SU-DHL-6 (cell line): ENCODE measurements at regions not wholly inside any gene's neighbourhood (a gene's known extent, or its start where the extent isn't known, plus 50 kb on each side); places are given as distances from the start of the nearest gene placed in this dataset.

Experiments
- H2AFZ ChIP-seq: fragments of 200-600 bp; sonication (generic); 2 replicates; pipeline ENCODE4 v1.6.1; 2014; ENCODE audit warnings: low read depth, mild to moderate bottlenecking, moderate library complexity, mixed read lengths, antibody characterized with exemption, low read length; ENCODE audit not compliant: severe bottlenecking
- H3F3A ChIP-seq: fragments of 200-600 bp; shearing (Covaris generic); 2 replicates; pipeline ENCODE4 v1.6.0; 2016; ENCODE audit warnings: antibody characterized with exemption, mild to moderate bottlenecking; ENCODE audit not compliant: insufficient read depth
- H3K27ac ChIP-seq: fragments of 200-600 bp; sonication (generic); 2 replicates; pipeline ENCODE4 v1.5.1; 2016; ENCODE audit warnings: low read depth, mild to moderate bottlenecking, low read length, moderate library complexity, mixed read lengths
- H3K27me3 ChIP-seq: fragments of 200-600 bp; sonication (generic), shearing (Covaris generic); 2 replicates; pipeline ENCODE4 v1.6.0; 2014; ENCODE audit warnings: mild to moderate bottlenecking, low read length
- H3K36me3 ChIP-seq: fragments of 200-600 bp; sonication (generic); 2 replicates; pipeline ENCODE4 v1.6.1; 2014; ENCODE audit warnings: mild to moderate bottlenecking, low read length, mixed read lengths
- H3K4me2 ChIP-seq: fragments of 300-600, 200-600 bp; shearing (Covaris generic), sonication (generic); 2 replicates; pipeline ENCODE4 v1.6.0; 2014; ENCODE audit warnings: low read length, low read depth, mild to moderate bottlenecking; ENCODE audit not compliant: poor library complexity, severe bottlenecking
- H3K4me3 ChIP-seq: fragments of 200-600 bp; sonication (generic); 2 replicates; pipeline ENCODE4 v1.5.1; 2014; ENCODE audit warnings: antibody characterized with exemption, low read length, mild to moderate bottlenecking, mixed read lengths; ENCODE audit not compliant: insufficient read depth, poor library complexity, severe bottlenecking
- H3K79me2 ChIP-seq: fragments of 200-600 bp; sonication (generic); 2 replicates; pipeline ENCODE4 v1.6.1; 2014; ENCODE audit warnings: mild to moderate bottlenecking, low read length, moderate library complexity; ENCODE audit not compliant: insufficient read depth
- H3K9ac ChIP-seq: fragments of 200-600 bp; sonication (generic); 2 replicates; pipeline ENCODE4 v1.7.0; 2014; ENCODE audit warnings: mild to moderate bottlenecking, low read length
- H3K9me2 ChIP-seq: fragments of 200-600 bp; sonication (generic); replicated peaks from 2 replicates; pipeline ENCODE4 v1.6.1; 2014; ENCODE audit warnings: low read length; ENCODE audit not compliant: insufficient read depth
- H3K9me3 ChIP-seq: fragments of 200-600 bp; sonication (generic); 2 replicates; pipeline ENCODE4 v1.6.1; 2014; ENCODE audit warnings: low read length, mixed read lengths; ENCODE audit not compliant: insufficient read depth
- H4K20me1 ChIP-seq: fragments of 200-600 bp; sonication (generic); 2 replicates; pipeline ENCODE4 v1.6.1; 2014; ENCODE audit warnings: low read depth, mild to moderate bottlenecking, antibody characterized with exemption, low read length, moderate library complexity, mixed read lengths
- CTCF ChIP-seq: fragments of 200-600 bp; sonication (generic); IDR thresholded peaks from one replicate; pipeline ENCODE4 v1.5.1; 2017; ENCODE audit warnings: antibody characterized with exemption, mild to moderate bottlenecking, low read length, moderate library complexity; ENCODE audit not compliant: insufficient read depth, poor library complexity, severe bottlenecking
- EZH2phosphoT487 ChIP-seq: fragments of 200-600 bp; sonication (generic), shearing (Covaris generic); conservative IDR thresholded peaks from 2 replicates; pipeline ENCODE4 v1.6.1; 2018; ENCODE audit warnings: mild to moderate bottlenecking, antibody characterized with exemption, low read length, moderate library complexity, mixed read lengths

- no peak overlapping the region for H3K4me3 ChIP-seq
- H3K4me2 ChIP-seq, result no peak overlapping the region
- no peak for TF ChIP-seq EZH2phosphoT487
- no peak for TF ChIP-seq CTCF
- no peaks in the 10 kb centered on the region for H3K36me3 ChIP-seq
- H3K9me3 ChIP-seq, result no peaks in the 10 kb centered on the region
- H4K20me1 ChIP-seq, result no peaks in the 10 kb centered on the region
- H3F3A ChIP-seq, result no peaks in the 10 kb centered on the region
- no peaks in the 10 kb centered on the region for H3K9me2 ChIP-seq
- no peaks in the 10 kb centered on the region for H3K27me3 ChIP-seq
- H3K27ac ChIP-seq, result no peak overlapping the region
- no peaks in the 10 kb centered on the region for H3K79me2 ChIP-seq
- no peak overlapping the region for H2AFZ ChIP-seq
- no peak overlapping the region for H3K9ac ChIP-seq
Measured at GRCh38 chr16:35909351-35909954, 2450.0 kb downstream of the TP53TG3F start.

- H3K27ac ChIP-seq, result no peak overlapping the region
- no peak overlapping the region for H3K4me3 ChIP-seq
- H3F3A ChIP-seq, result no peaks in the 10 kb centered on the region
- no peaks in the 10 kb centered on the region for H3K9me3 ChIP-seq
- no peaks in the 10 kb centered on the region for H3K9me2 ChIP-seq
- no peaks in the 10 kb centered on the region for H3K36me3 ChIP-seq
- no peak for TF ChIP-seq CTCF
- TF ChIP-seq EZH2phosphoT487, result no peak
- H4K20me1 ChIP-seq, result no peaks in the 10 kb centered on the region
- H3K27me3 ChIP-seq, result no peaks in the 10 kb centered on the region
- H3K79me2 ChIP-seq, result no peaks in the 10 kb centered on the region
- H3K9ac ChIP-seq, result no peak overlapping the region
- peak overlapping the region; percentile 59 for H2AFZ ChIP-seq
- no peak overlapping the region for H3K4me2 ChIP-seq
Measured at GRCh38 chr16:35910409-35910808, 2451.0 kb downstream of the TP53TG3F start.

- H3K9me2 ChIP-seq, result no peaks in the 10 kb centered on the region
- no peak overlapping the region for H3K4me3 ChIP-seq
- H4K20me1 ChIP-seq, result no peaks in the 10 kb centered on the region
- H3K36me3 ChIP-seq, result no peaks in the 10 kb centered on the region
- H3K79me2 ChIP-seq, result no peaks in the 10 kb centered on the region
- no peaks in the 10 kb centered on the region for H3F3A ChIP-seq
- no peak overlapping the region for H3K27ac ChIP-seq
- H2AFZ ChIP-seq, result no peak overlapping the region
- H3K4me2 ChIP-seq, result no peak overlapping the region
- no peak for TF ChIP-seq EZH2phosphoT487
- no peak for TF ChIP-seq CTCF
- no peaks in the 10 kb centered on the region for H3K27me3 ChIP-seq
- H3K9me3 ChIP-seq, result no peaks in the 10 kb centered on the region
- H3K9ac ChIP-seq, result no peak overlapping the region
Measured at GRCh38 chr16:35911899-35912298, 2452.5 kb downstream of the TP53TG3F start.
